K562 (cell line): ENCODE measurements at regions not wholly inside any gene's neighbourhood (a gene's known extent, or its start where the extent isn't known, plus 50 kb on each side); places are given as distances from the start of the nearest gene placed in this dataset.

Experiments
- ATAC-seq: fragments of 200-7000 bp; cut with Tn5 transposase; 3 replicates; pipeline ENCODE4 v1.9.1; 2020; ENCODE audit warnings: moderate library complexity
- BruUV-seq: library from RNA; stranded (reverse); fragments of 400-500 nt; replicated peaks from 2 replicates; lab custom pipeline; 2021; lab: Mats Ljungman, UMichigan
- CTCF ChIA-PET: fragments of 300-600 bp; formaldehyde crosslinking; extraction: SDS; loops from one replicate; lab custom pipeline; 2021; ENCODE audit warnings: low intra/inter-chr PET ratio; lab: Yijun Ruan, JAX
- POLR2A ChIA-PET: fragments of 300-600, 350-650 bp; sonication (Branson Sonifier 250); formaldehyde crosslinking; extraction: SDS; loops from one replicate; lab custom pipeline; 2021; ENCODE audit warnings: antibody characterized with exemption, inconsistent platforms; lab: Yijun Ruan, JAX
- DNase-seq, 4 experiments: peaks; one replicate each; pipeline versions ENCODE4 v3.0.0 to v3.0.0-alpha.2; 2011 to 2018; ENCODE audit warnings: low spot score in 3 of 4, mixed read lengths in 3 of 4; ENCODE audit errors: extremely low read depth in 1 of 4
- FAIRE-seq: peaks from 2 replicates; lab custom pipeline; 2011; peaks lifted over from hg19 to GRCh38; lab: Jason Lieb, UNC
- H2AFZ ChIP-seq: 2 replicates; pipeline ENCODE4 v1.6.0; 2011; ENCODE audit warnings: low read depth, low read length, control low read depth, inconsistent platforms
- H3K27ac ChIP-seq: fragments of 200-600 bp; 3 replicates; pipeline ENCODE4 v1.8.0; 2011; ENCODE audit warnings: low read depth, mild to moderate bottlenecking, control low read depth, inconsistent platforms, low read length, moderate library complexity, mixed read lengths; ENCODE audit errors: extremely low read depth
- H3K27me3 ChIP-seq, 2 experiments: fragments of 300-600 bp in 1 of 2; 2 replicates in 1 of 2; 3 replicates in 1 of 2; pipeline versions ENCODE4 v1.6.0 to v1.8.0; 2011; ENCODE audit warnings: inconsistent platforms in 2 of 2, low read length in 2 of 2, mild to moderate bottlenecking in 1 of 2, mixed read lengths in 1 of 2, moderate library complexity in 1 of 2; ENCODE audit not compliant: control insufficient read depth in 2 of 2, insufficient read depth in 2 of 2
- H3K36me3 ChIP-seq: fragments of 300-600 bp; 3 replicates; pipeline ENCODE4 v1.8.0; 2011; ENCODE audit warnings: mild to moderate bottlenecking, low read length, inconsistent platforms; ENCODE audit not compliant: control insufficient read depth, insufficient read depth
- H3K4me1 ChIP-seq, 2 experiments: fragments of 200-600 bp in 1 of 2; replicated peaks in 1 of 2; 2 replicates in 1 of 2; 3 replicates in 1 of 2; pipeline versions ENCODE4 v1.5.1 to v1.8.0; 2011; ENCODE audit warnings: inconsistent platforms in 2 of 2, low read length in 2 of 2, mild to moderate bottlenecking in 1 of 2, mixed read lengths in 1 of 2, moderate library complexity in 1 of 2; ENCODE audit not compliant: control insufficient read depth in 2 of 2, insufficient read depth in 2 of 2
- H3K4me2 ChIP-seq: 2 replicates; pipeline ENCODE4 v1.6.1; 2011; ENCODE audit warnings: low read length, control low read depth, inconsistent platforms, mixed read lengths; ENCODE audit not compliant: insufficient read depth
- H3K4me3 ChIP-seq: fragments of 200-600 bp; sonication (generic), shearing (Covaris generic); 2 replicates; pipeline ENCODE4 v1.5.1; 2016; ENCODE audit warnings: control low read depth, inconsistent platforms
- H3K79me2 ChIP-seq: fragments of 200-600 bp; 3 replicates; pipeline ENCODE4 v1.8.0; 2011; ENCODE audit warnings: low read length, inconsistent platforms; ENCODE audit not compliant: control insufficient read depth, insufficient read depth
- H3K9ac ChIP-seq, 2 experiments: 2 replicates each; pipeline versions ENCODE4 v1.6.0 to v1.6.1; 2011; ENCODE audit warnings: low read depth in 2 of 2, low read length in 2 of 2, control low read depth in 1 of 2, inconsistent platforms in 1 of 2, mild to moderate bottlenecking in 1 of 2, mixed read lengths in 1 of 2; ENCODE audit not compliant: insufficient read depth in 1 of 2
- H3K9me1 ChIP-seq: one replicate; pipeline ENCODE4 v1.6.0; 2011; ENCODE audit warnings: inconsistent platforms, mild to moderate bottlenecking, low read length, moderate library complexity; ENCODE audit not compliant: control insufficient read depth, insufficient read depth
- H3K9me3 ChIP-seq: replicated peaks from 2 replicates; pipeline ENCODE4 v1.5.1; 2011; ENCODE audit warnings: low read depth, low read length, inconsistent platforms; ENCODE audit not compliant: control insufficient read depth, insufficient read depth
- H4K20me1 ChIP-seq: replicated peaks from 2 replicates; pipeline ENCODE4 v1.6.1; 2011; ENCODE audit warnings: low read length, inconsistent platforms, mixed read lengths; ENCODE audit not compliant: control insufficient read depth, insufficient read depth
- EP300 ChIP-seq: IDR thresholded peaks from 2 replicates; pipeline ENCODE4 v1.6.1; 2012; ENCODE audit warnings: low read length, improper control_type of control experiment
- FOS ChIP-seq: IDR thresholded peaks from 3 replicates; pipeline ENCODE4 v1.6.1; 2011; ENCODE audit not compliant: insufficient read length; ENCODE audit errors: extremely low read depth
- FOXJ2 ChIP-seq: fragments of 200-800 bp; sonication (Bioruptor generic); IDR thresholded peaks from 2 replicates; pipeline ENCODE4 v1.6.1; 2016; ENCODE audit warnings: missing genetic modification characterization, missing compliant biosample characterization
- ZNF239 ChIP-seq: fragments of 250-450 bp; sonication (Bioruptor Pico); IDR thresholded peaks from 2 replicates; pipeline ENCODE4 v1.4.0; 2020; ENCODE audit warnings: mild to moderate bottlenecking
- ZNF274 ChIP-seq: IDR thresholded peaks from 2 replicates; pipeline ENCODE4 v1.6.1; 2011; ENCODE audit warnings: low read depth, mild to moderate bottlenecking, low read length, moderate library complexity, borderline replicate concordance
- ZNF324 ChIP-seq: fragments of 250-450 bp; sonication (Bioruptor Pico); IDR thresholded peaks from 2 replicates; pipeline ENCODE4 v1.4.0; 2020; ENCODE audit warnings: mild to moderate bottlenecking
- WGBS: fragments of 100-300 bp; shearing (Covaris generic); methylation state at CpG from one replicate; pipeline ENCODE4 v1.1.6; 2016; ENCODE audit warnings: low coverage, mixed read lengths; ENCODE audit not compliant: insufficient coverage; ENCODE audit errors: missing lambda C conversion rate; 5-methylcytosine and 5-hydroxymethylcytosine counted together
- in situ Hi-C: fragments of 300-500 bp; cut with MboI; formaldehyde crosslinking; loops from 4 replicates; pipeline ENCODE4 v1.15.0; 2018; ENCODE audit warnings: inconsistent platforms, mixed read lengths
- intact Hi-C: fragments of 100-400 bp; cut with micrococcal nuclease; formaldehyde crosslinking; loops from 2 replicates; pipeline ENCODE4 v1.14.2; 2022
- TF ChIP-seq, protein P1 (sequence below): sonication (generic); formaldehyde crosslinking; IDR thresholded peaks from 2 replicates; pipeline ENCODE4 v1.8.0; 2023; ENCODE audit warnings: mild to moderate bottlenecking, missing genetic modification reagents
- TF ChIP-seq, protein P2 (sequence below): fragments of 450-650 bp; IDR thresholded peaks from 2 replicates; pipeline ENCODE4 v1.6.1; 2016; ENCODE audit warnings: mild to moderate bottlenecking
- TF ChIP-seq, protein P3 (sequence below): fragments of 450-650 bp; formaldehyde crosslinking; IDR thresholded peaks from 2 replicates; pipeline ENCODE4 v1.4.0; 2022; ENCODE audit warnings: mild to moderate bottlenecking, moderate library complexity
- TF ChIP-seq, protein P4 (sequence below): sonication (generic); formaldehyde crosslinking; IDR thresholded peaks from 2 replicates; pipeline ENCODE4 v1.8.1; 2023; ENCODE audit warnings: mild to moderate bottlenecking, missing genetic modification reagents

DNA sequence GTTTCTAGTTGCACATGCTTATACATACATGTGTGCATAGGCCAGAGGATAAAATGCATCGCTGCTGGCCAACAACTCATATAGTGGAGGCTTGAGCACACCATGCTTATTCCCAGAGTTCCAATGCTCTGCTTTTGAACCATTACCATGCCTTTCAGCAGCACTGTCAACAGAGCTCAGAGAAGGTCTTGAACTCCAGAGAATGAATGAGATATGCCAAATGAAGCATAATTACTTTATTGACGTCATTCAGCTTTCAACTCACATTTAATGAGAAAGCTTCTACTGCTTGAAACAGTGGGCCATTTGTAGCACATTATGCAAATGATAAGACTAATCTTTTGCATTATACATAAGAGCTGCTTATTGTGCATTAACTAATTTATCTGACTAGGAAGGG is 765.3 kb upstream of the GRAMD2B start:
- ATAC-seq, result no peak
- CTCF ChIA-PET, result no interaction called here
- BruUV-seq, result no TSS peak
- POLR2A ChIA-PET, result no interaction called here
- Histone ChIP-seq H2AFZ (no peak overlapping the region), H3K9me1 (no peaks in the 10 kb centered on the region), H3K4me3 (no peak overlapping the region), H3K9me3 (0 out of 2 replicates have a peak, but pooled peaks cover 1% of the 10 kb centered on the region), H3K27ac (no peak overlapping the region), H3K4me2 (no peak overlapping the region), H4K20me1 (no peaks in the 10 kb centered on the region), H3K36me3 (no peaks in the 10 kb centered on the region), H3K27me3 (no peaks in the 10 kb centered on the region), H3K9ac (no peak overlapping the region), H3K4me1 (no peaks in the 10 kb centered on the region), H3K79me2 (no peaks in the 10 kb centered on the region)
- no peak for FAIRE-seq
- in situ Hi-C loops, result no loop called here
- WGBS, result 0% methylated on average over 2 of the region's 2 CpGs
- intact Hi-C loops, result no loop called here
- TF ChIP-seq, protein P1, sequence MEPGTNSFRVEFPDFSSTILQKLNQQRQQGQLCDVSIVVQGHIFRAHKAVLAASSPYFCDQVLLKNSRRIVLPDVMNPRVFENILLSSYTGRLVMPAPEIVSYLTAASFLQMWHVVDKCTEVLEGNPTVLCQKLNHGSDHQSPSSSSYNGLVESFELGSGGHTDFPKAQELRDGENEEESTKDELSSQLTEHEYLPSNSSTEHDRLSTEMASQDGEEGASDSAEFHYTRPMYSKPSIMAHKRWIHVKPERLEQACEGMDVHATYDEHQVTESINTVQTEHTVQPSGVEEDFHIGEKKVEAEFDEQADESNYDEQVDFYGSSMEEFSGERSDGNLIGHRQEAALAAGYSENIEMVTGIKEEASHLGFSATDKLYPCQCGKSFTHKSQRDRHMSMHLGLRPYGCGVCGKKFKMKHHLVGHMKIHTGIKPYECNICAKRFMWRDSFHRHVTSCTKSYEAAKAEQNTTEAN (CRISPR knock-in tag), result no peak
- no peak for TF ChIP-seq EP300
- TF ChIP-seq, protein P2, sequence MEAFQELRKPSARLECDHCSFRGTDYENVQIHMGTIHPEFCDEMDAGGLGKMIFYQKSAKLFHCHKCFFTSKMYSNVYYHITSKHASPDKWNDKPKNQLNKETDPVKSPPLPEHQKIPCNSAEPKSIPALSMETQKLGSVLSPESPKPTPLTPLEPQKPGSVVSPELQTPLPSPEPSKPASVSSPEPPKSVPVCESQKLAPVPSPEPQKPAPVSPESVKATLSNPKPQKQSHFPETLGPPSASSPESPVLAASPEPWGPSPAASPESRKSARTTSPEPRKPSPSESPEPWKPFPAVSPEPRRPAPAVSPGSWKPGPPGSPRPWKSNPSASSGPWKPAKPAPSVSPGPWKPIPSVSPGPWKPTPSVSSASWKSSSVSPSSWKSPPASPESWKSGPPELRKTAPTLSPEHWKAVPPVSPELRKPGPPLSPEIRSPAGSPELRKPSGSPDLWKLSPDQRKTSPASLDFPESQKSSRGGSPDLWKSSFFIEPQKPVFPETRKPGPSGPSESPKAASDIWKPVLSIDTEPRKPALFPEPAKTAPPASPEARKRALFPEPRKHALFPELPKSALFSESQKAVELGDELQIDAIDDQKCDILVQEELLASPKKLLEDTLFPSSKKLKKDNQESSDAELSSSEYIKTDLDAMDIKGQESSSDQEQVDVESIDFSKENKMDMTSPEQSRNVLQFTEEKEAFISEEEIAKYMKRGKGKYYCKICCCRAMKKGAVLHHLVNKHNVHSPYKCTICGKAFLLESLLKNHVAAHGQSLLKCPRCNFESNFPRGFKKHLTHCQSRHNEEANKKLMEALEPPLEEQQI, result no peak
- no peak for TF ChIP-seq ZNF239 (CRISPR knock-in tag)
- TF ChIP-seq, protein P3, sequence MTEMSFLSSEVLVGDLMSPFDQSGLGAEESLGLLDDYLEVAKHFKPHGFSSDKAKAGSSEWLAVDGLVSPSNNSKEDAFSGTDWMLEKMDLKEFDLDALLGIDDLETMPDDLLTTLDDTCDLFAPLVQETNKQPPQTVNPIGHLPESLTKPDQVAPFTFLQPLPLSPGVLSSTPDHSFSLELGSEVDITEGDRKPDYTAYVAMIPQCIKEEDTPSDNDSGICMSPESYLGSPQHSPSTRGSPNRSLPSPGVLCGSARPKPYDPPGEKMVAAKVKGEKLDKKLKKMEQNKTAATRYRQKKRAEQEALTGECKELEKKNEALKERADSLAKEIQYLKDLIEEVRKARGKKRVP (CRISPR knock-in tag), result no peak
- TF ChIP-seq FOXJ2, result no peak
- TF ChIP-seq FOS, result no peak
- TF ChIP-seq ZNF274, result no peak
- TF ChIP-seq ZNF324 (CRISPR knock-in tag), result no peak
- TF ChIP-seq, protein P4, sequence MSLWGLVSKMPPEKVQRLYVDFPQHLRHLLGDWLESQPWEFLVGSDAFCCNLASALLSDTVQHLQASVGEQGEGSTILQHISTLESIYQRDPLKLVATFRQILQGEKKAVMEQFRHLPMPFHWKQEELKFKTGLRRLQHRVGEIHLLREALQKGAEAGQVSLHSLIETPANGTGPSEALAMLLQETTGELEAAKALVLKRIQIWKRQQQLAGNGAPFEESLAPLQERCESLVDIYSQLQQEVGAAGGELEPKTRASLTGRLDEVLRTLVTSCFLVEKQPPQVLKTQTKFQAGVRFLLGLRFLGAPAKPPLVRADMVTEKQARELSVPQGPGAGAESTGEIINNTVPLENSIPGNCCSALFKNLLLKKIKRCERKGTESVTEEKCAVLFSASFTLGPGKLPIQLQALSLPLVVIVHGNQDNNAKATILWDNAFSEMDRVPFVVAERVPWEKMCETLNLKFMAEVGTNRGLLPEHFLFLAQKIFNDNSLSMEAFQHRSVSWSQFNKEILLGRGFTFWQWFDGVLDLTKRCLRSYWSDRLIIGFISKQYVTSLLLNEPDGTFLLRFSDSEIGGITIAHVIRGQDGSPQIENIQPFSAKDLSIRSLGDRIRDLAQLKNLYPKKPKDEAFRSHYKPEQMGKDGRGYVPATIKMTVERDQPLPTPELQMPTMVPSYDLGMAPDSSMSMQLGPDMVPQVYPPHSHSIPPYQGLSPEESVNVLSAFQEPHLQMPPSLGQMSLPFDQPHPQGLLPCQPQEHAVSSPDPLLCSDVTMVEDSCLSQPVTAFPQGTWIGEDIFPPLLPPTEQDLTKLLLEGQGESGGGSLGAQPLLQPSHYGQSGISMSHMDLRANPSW (CRISPR knock-in tag), result no peak
- DNase-seq, result no peak
